Stimulated activated CD4-positive, alpha-beta T cell treated with anti-CD3 and anti-CD28 coated beads, Interleukin-15, amount 100 ng/mL, for 1 hour (primary cell): ENCODE measurements at regions not wholly inside any gene's neighbourhood (a gene's known extent, or its start where the extent isn't known, plus 50 kb on each side); places are given as distances from the start of the nearest gene placed in this dataset.

Source experiments
- DNase-seq, 2 donors: peaks; one replicate each; pipeline ENCODE4 v3.0.0-alpha.2; 2020; ENCODE audit warnings: low read depth in 1 of 2, low spot score in 1 of 2

- DNase-seq, result peak in 1 of 2 donors; percentile 6
These were observed 64.3 kb upstream of the CCDC160 start for GRCh38 chrX:134172588-134173259.

GRCh38 chrX:134173541-134174272 lies 63.3 kb upstream of the CCDC160 start:
- DNase-seq, result peak in 1 of 2 donors; percentile 0

DNA sequence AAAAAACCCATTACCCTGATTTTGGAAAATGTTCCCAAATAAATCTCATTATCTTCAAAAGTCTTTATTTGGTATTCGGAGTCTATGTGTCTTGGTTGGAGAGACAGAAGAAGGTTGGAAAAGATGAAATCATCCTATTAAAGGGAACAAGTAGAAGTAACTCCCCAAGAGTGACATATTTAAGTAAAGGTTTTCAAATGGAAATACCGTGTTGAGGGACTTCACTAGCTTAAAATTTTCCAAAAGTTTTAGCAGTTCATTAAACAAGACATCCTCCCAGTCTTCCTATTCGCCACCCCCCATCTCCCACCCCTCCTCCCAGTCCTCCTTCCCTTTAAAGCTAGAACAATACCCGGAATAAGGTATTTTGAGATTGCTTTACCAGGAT lies 62.7 kb upstream of the CCDC160 start:
- no peak for DNase-seq

DNA sequence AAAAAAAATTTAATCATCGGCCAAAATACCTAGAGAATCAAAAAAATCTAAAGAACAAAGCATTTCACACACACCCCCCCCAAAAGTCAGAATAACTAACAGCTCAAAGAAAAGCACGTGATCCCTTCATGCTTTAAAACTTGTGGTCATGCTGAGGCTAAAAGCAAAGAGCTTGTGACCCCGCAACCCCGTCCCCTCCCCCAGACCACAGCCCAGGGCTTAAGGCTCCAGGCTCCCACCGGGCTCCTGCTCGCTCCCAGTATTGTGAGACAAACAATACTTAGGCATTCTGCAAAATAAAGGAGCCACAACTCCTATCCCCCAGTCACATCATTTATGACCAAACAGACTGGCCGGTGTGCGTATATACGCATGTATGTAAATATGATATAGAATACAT lies 62.1 kb upstream of the CCDC160 start:
- no peak for DNase-seq

GRCh38 chrX:134177527-134177926 lies 59.5 kb upstream of the CCDC160 start:
- no peak for DNase-seq

DNA sequence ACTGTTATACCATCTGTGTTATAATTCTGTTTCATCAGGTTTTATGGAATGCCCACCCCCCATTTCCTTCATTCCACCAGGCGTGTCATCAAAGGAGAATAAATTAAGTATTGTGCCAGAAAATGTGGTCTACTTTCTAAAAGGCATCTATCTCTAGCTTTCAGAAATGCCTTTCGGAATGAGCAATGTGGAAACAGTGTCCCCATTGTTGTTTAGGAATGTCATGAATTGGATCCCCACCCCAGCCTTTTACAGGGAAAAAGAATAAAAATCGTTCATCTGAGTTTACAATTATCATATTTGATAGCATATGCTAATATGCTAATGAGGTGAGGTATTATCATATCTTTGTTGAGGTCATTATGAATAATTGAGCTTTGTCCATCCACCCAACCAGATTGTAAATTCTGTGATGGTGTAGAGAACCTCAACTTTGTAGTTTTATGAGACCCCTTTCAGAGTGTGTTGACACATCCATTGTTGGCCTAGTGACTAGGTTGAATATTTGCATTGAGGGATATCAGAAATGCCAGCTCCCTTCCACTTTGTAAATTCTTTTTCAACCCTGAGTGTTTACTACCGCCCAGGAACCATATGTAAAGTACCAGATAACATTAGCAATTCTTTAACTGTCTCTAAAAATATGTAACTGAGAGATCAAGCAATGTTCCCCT lies 56.2 kb upstream of the CCDC160 start:
- DNase-seq, result no peak

DNA sequence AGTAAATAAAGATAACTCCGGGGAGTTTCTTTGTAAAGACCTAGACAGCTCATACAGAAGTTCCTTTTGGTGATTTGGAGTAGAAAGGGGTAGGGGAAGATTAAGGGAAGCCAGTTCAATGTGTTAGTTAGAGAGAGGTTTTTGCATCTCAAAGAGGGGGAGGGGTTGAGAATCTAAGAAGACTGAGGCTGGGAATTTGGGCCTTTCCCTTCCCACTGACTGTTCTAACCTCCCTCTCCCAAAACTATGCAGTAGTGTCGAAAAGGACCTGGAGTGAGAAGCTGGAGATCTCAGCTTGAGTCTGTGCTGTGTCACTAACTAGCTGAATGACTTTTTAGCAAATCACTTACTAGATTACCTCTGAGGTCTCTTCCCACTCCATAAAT lies 55.7 kb upstream of the CCDC160 start:
- no peak for DNase-seq

DNA sequence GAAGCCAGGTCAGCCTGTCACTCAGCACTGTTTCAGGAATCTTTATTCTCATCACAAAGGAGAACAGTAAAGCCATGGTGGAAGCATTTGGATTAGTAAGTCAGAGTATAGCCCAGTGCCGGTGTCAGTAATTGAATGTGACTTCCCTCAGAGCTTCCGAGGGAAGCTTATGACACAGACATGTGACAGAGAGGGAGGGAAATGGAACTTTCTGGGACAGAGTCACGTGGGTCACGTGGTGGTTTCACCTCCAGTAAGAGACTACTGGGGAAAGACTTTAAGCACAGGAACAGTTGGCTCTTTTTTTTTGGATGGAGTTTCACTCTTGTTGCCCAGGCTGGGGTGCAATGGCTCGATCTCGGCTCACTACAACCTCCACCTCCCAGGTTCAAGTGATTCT lies 53.3 kb upstream of the CCDC160 start:
- DNase-seq, result no peak

DNA sequence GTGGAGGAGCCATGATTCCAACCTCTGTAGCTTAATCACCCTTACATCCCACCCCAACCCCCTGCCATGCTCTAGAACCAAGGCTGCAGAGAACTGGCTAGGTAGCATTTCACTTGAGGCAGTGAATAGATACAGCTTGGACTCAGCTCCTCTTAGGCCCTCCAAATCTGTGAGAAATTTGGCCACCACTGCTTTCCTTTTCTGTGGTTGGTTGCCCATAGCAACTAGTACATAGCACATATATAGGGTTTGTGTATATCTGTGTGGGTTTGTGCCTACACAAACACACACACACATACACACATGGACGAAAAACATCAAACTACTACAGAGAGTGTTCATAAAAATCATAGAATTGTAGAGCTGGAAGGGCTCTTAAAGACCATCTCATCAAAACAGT lies 52.0 kb upstream of the CCDC160 start:
- DNase-seq, result no peak

- DNase-seq, result peak; percentile 0 to 10
These were observed 50.4 kb upstream of the CCDC160 start for GRCh38 chrX:134186362-134187121.
